ENCODE measurements at regions not wholly inside any gene's neighbourhood (a gene's known extent, or its start where the extent isn't known, plus 50 kb on each side); places are given as distances from the start of the nearest gene placed in this dataset.

DNA sequence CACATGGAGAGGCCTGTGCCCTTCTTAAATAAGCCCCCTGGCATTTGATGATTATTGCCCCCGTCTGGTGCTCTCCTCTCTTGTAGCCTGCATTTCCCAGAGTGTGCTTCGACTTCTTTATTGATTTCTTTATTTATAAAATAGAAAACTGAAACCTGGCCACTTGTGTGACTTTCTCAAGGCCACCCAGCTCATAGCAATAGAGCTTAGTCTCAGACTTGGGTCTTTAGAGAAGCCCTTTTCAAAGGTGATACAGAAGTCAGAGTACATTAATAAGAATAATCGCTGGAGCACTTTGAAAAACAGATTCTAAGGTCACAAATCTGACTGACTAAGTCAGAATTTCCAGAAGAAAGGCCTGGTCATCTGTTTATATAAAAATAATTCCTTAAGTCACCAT is 86.6 kb downstream of the NOC3L start:
- H3K27ac Mint-ChIP-seq, result no peak overlapping the region
- CTCF ChIA-PET, result no interaction called here

DNA sequence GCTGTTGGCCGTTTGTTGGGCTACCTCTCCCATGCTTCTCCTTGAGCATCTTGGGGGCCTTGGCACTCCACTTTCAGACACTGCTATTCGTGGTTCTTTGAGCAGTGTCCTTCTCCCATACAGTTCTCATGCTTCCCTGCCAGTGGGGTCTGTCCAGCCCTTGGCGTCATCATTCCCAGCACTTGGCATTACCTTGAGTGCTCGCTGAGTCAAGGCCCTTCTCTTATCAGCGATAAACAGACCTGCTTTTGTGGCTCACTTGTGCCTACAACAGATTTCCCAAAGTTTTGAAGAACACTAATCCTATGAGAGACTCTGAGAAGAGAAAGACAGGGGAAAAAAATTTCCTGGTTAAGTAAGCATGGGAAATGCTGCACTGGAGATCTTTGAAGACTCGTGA is 85.3 kb downstream of the NOC3L start:
- TF ChIP-seq, protein P1, sequence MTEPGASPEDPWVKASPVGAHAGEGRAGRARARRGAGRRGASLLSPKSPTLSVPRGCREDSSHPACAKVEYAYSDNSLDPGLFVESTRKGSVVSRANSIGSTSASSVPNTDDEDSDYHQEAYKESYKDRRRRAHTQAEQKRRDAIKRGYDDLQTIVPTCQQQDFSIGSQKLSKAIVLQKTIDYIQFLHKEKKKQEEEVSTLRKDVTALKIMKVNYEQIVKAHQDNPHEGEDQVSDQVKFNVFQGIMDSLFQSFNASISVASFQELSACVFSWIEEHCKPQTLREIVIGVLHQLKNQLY (CRISPR knock-in tag; IDR thresholded peaks at IDR 0.05), result no peak
- TF ChIP-seq, protein P2, sequence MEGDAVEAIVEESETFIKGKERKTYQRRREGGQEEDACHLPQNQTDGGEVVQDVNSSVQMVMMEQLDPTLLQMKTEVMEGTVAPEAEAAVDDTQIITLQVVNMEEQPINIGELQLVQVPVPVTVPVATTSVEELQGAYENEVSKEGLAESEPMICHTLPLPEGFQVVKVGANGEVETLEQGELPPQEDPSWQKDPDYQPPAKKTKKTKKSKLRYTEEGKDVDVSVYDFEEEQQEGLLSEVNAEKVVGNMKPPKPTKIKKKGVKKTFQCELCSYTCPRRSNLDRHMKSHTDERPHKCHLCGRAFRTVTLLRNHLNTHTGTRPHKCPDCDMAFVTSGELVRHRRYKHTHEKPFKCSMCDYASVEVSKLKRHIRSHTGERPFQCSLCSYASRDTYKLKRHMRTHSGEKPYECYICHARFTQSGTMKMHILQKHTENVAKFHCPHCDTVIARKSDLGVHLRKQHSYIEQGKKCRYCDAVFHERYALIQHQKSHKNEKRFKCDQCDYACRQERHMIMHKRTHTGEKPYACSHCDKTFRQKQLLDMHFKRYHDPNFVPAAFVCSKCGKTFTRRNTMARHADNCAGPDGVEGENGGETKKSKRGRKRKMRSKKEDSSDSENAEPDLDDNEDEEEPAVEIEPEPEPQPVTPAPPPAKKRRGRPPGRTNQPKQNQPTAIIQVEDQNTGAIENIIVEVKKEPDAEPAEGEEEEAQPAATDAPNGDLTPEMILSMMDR (IDR thresholded peaks at IDR 0.05), result no peak
- TF ChIP-seq ZNF416 (CRISPR knock-in tag; IDR thresholded peaks at IDR 0.05) (no peak), NFYB (CRISPR knock-in tag; conservative IDR thresholded peaks at IDR 0.05; ENCODE audit: low read depth) (no peak), SOX15 (CRISPR knock-in tag; IDR thresholded peaks at IDR 0.05) (no peak), RELA (CRISPR knock-in tag; IDR thresholded peaks at IDR 0.05; ENCODE audit: borderline replicate concordance) (no peak), MXD4 (CRISPR knock-in tag; IDR thresholded peaks at IDR 0.05; ENCODE audit: borderline replicate concordance) (no peak), MYBL2 (CRISPR knock-in tag; IDR thresholded peaks at IDR 0.05) (no peak)
- TF ChIP-seq, protein P3, sequence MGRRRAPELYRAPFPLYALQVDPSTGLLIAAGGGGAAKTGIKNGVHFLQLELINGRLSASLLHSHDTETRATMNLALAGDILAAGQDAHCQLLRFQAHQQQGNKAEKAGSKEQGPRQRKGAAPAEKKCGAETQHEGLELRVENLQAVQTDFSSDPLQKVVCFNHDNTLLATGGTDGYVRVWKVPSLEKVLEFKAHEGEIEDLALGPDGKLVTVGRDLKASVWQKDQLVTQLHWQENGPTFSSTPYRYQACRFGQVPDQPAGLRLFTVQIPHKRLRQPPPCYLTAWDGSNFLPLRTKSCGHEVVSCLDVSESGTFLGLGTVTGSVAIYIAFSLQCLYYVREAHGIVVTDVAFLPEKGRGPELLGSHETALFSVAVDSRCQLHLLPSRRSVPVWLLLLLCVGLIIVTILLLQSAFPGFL (CRISPR knock-in tag; IDR thresholded peaks at IDR 0.05; ENCODE audit: borderline replicate concordance), result no peak
- H3K4me3 Mint-ChIP-seq, result no peak overlapping the region
- peaks cover 3% of the 10 kb centered on the region for H3K4me1 Mint-ChIP-seq
- no peak overlapping the region for H3K27ac Mint-ChIP-seq
- no peak for DNase-seq (ENCODE audit: low spot score)
- ATAC-seq, result no peak
- peaks cover 7% of the 10 kb centered on the region for H3K36me3 Mint-ChIP-seq
- POLR2A ChIA-PET, result no interaction called here
- H3K9me3 Mint-ChIP-seq, result peaks cover 15% of the 10 kb centered on the region
- CTCF ChIA-PET, result interaction anchor here (1.4 kb wide), 1 partner anchor 167 kb away, joined by 8 read pairs; no protein-coding TSS in a partner anchor
- H3K27me3 Mint-ChIP-seq (ENCODE audit: low read depth), result 0 out of 2 replicates have a peak, but pooled peaks cover under 1% of the 10 kb centered on the region

More for the DNA sequence above, 86.6 kb downstream of the NOC3L start:
- Mint-ChIP-seq H3K27me3 (ENCODE audit: low read depth) (peaks cover 3% of the 10 kb centered on the region; the same call in 1 of the 2 replicates), H3K9me3 (peaks cover 28% of the 10 kb centered on the region), H3K36me3 (peaks cover 18% of the 10 kb centered on the region), H3K4me3 (no peak overlapping the region), H3K4me1 (peaks cover 3% of the 10 kb centered on the region)
- ATAC-seq (no peak), DNase-seq (ENCODE audit: low spot score) (no peak)
- POLR2A ChIA-PET, result interaction anchor here (0.6 kb wide), 1 partner anchor 97 kb away, joined by 3 read pairs; no protein-coding TSS in a partner anchor
- TF ChIP-seq, protein P4, sequence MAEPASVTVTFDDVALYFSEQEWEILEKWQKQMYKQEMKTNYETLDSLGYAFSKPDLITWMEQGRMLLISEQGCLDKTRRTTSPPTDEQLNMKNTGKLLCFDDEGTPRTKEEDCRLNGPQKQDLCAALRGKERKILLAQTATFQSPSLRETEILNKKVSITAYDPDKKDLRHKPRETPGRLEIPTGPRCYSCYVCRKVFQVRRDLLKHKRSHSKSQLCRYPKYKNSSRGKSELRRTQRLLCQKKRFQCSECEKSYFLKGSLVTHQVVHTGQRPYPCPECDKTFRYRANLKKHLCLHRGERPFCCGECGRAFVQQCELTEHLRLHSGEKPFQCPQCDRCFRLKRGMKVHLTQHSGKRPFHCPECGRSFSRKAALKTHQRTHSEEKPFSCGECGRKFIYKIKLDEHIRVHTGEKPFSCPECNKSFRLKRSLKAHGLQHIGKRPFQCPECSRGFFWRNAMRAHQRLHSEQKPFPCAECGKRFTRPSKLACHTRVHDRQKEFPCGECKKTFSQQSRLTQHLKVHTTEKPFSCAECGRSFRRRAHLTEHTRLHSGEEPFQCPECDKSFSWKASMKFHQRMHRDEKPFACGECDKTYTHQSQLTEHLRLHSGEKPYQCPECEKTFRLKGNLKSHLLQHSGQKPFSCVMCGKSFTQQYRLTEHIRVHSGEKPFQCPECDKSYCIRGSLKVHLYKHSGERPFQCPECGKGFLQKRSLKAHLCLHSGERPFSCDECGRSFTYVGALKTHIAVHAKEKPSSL (CRISPR knock-in tag; conservative IDR thresholded peaks at IDR 0.05), result no peak
- TF ChIP-seq, protein P5, sequence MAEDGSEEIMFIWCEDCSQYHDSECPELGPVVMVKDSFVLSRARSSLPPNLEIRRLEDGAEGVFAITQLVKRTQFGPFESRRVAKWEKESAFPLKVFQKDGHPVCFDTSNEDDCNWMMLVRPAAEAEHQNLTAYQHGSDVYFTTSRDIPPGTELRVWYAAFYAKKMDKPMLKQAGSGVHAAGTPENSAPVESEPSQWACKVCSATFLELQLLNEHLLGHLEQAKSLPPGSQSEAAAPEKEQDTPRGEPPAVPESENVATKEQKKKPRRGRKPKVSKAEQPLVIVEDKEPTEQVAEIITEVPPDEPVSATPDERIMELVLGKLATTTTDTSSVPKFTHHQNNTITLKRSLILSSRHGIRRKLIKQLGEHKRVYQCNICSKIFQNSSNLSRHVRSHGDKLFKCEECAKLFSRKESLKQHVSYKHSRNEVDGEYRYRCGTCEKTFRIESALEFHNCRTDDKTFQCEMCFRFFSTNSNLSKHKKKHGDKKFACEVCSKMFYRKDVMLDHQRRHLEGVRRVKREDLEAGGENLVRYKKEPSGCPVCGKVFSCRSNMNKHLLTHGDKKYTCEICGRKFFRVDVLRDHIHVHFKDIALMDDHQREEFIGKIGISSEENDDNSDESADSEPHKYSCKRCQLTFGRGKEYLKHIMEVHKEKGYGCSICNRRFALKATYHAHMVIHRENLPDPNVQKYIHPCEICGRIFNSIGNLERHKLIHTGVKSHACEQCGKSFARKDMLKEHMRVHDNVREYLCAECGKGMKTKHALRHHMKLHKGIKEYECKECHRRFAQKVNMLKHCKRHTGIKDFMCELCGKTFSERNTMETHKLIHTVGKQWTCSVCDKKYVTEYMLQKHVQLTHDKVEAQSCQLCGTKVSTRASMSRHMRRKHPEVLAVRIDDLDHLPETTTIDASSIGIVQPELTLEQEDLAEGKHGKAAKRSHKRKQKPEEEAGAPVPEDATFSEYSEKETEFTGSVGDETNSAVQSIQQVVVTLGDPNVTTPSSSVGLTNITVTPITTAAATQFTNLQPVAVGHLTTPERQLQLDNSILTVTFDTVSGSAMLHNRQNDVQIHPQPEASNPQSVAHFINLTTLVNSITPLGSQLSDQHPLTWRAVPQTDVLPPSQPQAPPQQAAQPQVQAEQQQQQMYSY (CRISPR knock-in tag; IDR thresholded peaks at IDR 0.05), result no peak
- no peak for TF ChIP-seq HMGA2 (CRISPR knock-in tag; IDR thresholded peaks at IDR 0.05)

Measured in WTC11 (cell line).